AG04449 (cell line): ENCODE measurements at regions not wholly inside any gene's neighbourhood (a gene's known extent, or its start where the extent isn't known, plus 50 kb on each side); places are given as distances from the start of the nearest gene placed in this dataset.

Experiments used
- CTCF ChIA-PET: fragments of 350-600 bp; formaldehyde crosslinking; extraction: SDS; loops from one replicate; lab custom pipeline; 2021; ENCODE audit warnings: antibody characterized with exemption; lab: Yijun Ruan, JAX
- POLR2A ChIA-PET: fragments of 400-600, 350-600 bp; formaldehyde crosslinking; extraction: SDS; loops from one replicate; lab custom pipeline; 2020; ENCODE audit warnings: antibody characterized with exemption, inconsistent platforms; lab: Yijun Ruan, JAX
- DNase-seq: peaks from one replicate; pipeline ENCODE4 v3.0.0-alpha.2; 2010; ENCODE audit warnings: low read depth, low spot score
- H3K4me3 ChIP-seq: 2 replicates; pipeline ENCODE4 v1.5.1; 2011; ENCODE audit warnings: low read depth, mild to moderate bottlenecking, control low read depth, low read length
- TF ChIP-seq, protein P1 (sequence below): IDR thresholded peaks from one replicate; pipeline ENCODE4 v1.5.1; 2011; ENCODE audit warnings: mild to moderate bottlenecking, moderate library complexity, low read length, control low read depth, inconsistent platforms; ENCODE audit not compliant: insufficient read depth; ENCODE audit errors: missing control alignments

DNA sequence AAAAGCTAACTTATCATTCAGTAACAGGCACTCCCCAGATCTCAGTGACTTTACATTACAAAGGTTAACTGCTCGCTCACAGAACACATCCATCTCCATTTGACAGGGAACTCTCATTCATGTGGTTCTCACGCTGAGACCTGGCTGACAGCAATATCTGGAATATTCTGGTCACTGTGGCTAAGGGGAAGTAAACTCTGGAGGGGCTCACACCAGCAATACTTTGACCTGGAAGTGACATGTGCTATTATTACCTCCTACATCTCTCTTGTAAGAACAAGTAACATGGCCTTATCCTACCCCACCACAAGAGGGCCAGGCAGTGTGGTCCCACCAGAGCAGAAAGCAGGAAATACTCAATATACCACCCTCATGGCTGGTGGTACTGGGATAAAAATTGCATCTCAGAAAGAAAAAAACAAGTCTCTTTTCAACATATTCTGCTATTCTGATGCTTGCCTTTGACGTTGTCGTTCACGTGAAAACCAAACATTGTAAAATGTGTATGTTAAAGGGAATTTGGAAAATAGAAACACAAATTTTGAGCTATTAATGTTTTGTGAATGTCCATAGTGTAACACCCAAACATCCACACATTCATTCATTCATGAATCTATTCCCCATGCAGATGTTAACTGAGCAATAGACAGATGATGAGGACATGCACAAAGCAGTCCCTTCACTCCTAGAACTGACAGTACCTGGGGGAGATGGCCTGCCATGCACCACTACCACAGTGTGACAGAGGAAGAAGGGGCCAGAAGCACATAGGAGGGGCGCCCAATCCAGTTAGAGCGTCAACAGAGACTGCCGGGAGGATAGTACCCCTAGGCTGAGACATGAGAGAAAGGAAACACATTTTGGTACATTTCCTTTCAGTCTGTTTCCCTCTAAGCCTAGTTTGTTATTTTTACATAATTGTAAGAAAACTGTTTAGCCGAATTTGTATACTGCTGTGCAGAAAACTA, 166.0 kb upstream of the SP4 start:
- POLR2A ChIA-PET = no interaction called here
- no peak for DNase-seq

DNA sequence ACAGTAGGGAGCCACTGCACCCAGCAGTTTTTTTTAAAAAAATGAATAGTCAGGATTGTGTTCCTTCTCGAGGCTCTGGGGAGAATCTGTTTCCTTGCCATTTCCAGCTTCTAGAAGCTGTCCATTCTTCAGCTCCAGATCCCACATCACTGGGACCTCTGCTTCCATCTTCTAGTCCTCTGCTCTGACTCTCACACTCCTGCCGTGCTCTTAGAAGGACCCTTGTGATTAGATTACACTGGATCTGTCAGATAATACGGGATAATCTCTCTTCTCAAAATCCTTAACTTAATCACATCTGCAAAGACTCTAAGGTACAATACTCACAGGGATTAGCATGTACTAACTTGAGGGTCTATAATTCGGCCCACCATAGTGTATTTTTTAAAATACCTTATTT, 158.9 kb upstream of the SP4 start:
- TF ChIP-seq, protein P1, sequence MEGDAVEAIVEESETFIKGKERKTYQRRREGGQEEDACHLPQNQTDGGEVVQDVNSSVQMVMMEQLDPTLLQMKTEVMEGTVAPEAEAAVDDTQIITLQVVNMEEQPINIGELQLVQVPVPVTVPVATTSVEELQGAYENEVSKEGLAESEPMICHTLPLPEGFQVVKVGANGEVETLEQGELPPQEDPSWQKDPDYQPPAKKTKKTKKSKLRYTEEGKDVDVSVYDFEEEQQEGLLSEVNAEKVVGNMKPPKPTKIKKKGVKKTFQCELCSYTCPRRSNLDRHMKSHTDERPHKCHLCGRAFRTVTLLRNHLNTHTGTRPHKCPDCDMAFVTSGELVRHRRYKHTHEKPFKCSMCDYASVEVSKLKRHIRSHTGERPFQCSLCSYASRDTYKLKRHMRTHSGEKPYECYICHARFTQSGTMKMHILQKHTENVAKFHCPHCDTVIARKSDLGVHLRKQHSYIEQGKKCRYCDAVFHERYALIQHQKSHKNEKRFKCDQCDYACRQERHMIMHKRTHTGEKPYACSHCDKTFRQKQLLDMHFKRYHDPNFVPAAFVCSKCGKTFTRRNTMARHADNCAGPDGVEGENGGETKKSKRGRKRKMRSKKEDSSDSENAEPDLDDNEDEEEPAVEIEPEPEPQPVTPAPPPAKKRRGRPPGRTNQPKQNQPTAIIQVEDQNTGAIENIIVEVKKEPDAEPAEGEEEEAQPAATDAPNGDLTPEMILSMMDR = no peak
- ChIA-PET POLR2A (no interaction called here), CTCF (no interaction called here)
- DNase-seq = no peak
- H3K4me3 ChIP-seq = no peak overlapping the region

More for the DNA sequence above, 166.0 kb upstream of the SP4 start:
- CTCF ChIA-PET = interaction anchor here (1.3 to 1.4 kb wide), 2 partner anchors 9 to 740 kb away, joined by 3 read pairs; no protein-coding TSS in a partner anchor
- no peak overlapping the region for H3K4me3 ChIP-seq
- TF ChIP-seq, protein P1 = peak; percentile 41

DNA sequence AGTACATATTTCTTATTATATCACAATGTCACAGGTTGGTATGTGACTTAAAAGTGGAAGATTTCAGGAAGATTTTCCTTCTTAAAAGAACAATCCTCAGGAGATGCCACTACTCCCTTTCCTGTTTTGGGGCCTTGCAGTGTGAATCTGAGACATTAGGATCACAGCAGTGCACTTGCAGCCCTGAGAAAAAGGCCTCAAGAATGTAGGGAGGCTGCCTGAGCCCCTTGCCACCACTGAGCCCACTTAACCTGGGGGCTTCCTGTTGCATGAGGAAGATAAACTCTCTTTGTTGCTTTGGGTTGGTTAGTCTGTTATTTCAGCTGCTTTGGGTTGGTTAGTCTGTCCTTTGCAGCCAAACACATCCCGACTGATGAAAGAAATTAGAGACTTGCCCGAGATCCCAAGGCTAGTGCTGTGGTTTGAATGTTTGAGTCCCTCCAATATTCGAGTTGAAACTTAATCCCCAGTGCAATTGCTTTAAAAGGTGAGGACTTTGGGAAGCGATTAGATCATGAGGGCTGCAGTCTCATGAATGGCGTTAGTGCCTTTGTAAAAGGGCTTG, 151.3 kb upstream of the SP4 start:
- ChIA-PET CTCF (no interaction called here), POLR2A (no interaction called here)
- TF ChIP-seq, protein P1 = no peak
- no peak overlapping the region for H3K4me3 ChIP-seq
- no peak for DNase-seq

DNA sequence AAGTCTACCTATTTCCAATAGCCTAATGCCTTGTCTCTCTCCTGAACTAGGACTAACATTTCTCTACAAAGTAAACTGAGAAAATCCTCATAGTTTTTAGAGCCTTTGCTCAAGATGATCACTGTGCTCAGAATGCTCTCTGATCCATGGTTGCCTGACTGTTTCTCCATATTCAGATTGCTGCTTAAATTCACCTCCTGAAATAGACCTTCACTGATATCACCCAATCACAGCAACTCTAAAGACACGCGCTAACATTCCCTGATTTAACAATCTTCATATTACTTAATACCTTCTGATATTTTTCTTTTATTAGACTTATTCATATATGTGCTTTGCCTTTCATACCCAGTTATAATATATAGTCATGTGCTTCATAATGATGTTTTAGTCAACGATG, 148.9 kb upstream of the SP4 start:
- H3K4me3 ChIP-seq = no peak overlapping the region
- DNase-seq = no peak
- ChIA-PET POLR2A (no interaction called here), CTCF (no interaction called here)
- TF ChIP-seq, protein P1 = no peak

DNA sequence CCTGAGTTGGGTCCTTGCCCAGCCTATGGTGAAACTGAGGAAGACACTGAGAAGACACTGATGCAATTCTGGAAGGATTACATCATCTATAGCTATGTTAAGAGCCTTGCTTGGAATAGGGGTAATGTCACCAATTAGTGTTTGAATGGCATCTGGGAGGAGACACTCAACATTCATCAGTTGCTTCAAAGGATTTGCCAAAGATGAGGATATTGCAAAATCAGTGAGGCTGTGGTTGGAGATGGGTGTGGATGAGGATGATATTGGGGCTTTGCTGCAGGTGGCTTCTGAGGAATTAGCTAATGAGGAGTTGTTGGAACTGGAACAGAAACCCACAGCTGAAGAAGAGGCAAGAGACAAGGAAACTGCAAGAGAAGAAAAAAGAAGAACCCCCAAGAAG, 146.7 kb upstream of the SP4 start:
- TF ChIP-seq, protein P1 = no peak
- ChIA-PET CTCF (no interaction called here), POLR2A (no interaction called here)
- DNase-seq = no peak
- no peak overlapping the region for H3K4me3 ChIP-seq

DNA sequence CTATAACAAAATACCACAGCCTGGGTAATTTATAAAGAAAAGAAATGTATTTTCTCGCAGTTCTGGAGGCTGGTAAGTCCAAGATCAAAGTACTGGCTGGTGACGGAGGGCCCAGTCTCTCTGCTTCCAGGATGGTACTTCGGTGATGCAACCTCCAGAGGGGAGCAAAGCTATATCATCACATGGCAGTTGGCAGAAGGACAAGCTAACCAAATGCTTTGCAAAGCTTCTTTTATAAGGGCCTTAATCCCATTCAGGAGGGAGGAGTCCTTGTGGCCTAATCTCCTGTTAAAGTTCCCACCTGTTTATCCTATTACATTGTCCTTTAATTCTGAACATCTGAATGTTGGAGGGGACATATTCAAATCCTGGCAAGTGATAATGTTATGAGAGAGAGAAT, 134.1 kb upstream of the SP4 start:
- no peak overlapping the region for H3K4me3 ChIP-seq
- POLR2A ChIA-PET = no interaction called here
- CTCF ChIA-PET = no interaction called here
- TF ChIP-seq, protein P1 = no peak
- no peak for DNase-seq
